SK-N-MC (cell line): ENCODE measurements at regions not wholly inside any gene's neighbourhood (a gene's known extent, or its start where the extent isn't known, plus 50 kb on each side); places are given as distances from the start of the nearest gene placed in this dataset.
"Not testable (repeated sequence)": the region's sequence is repeated elsewhere in the genome, so short reads cannot be mapped to it uniquely, and the experiment has no call there.

Experiments
- DNase-seq: peaks from one replicate; pipeline ENCODE4 v3.0.0-alpha.2; 2011; ENCODE audit warnings: low read depth, low spot score
- H3K27ac ChIP-seq: fragments of 200-600 bp; sonication (generic); 2 replicates; pipeline ENCODE4 v1.5.1; 2016; ENCODE audit warnings: mixed run types
- H3K36me3 ChIP-seq: fragments of 200-600 bp; sonication (generic); 2 replicates; pipeline ENCODE4 v1.6.1; 2017; ENCODE audit warnings: antibody characterized with exemption, low read length, mixed read lengths; ENCODE audit not compliant: insufficient read depth
- H3K4me3 ChIP-seq: fragments of 200-600 bp; sonication (generic); 2 replicates; pipeline ENCODE4 v1.5.1; 2016
- H3K9ac ChIP-seq: fragments of 200-600 bp; sonication (generic); 2 replicates; pipeline ENCODE4 v1.8.0; 2017; ENCODE audit warnings: mixed run types, mixed read lengths; ENCODE audit not compliant: insufficient read length
- H3K9me3 ChIP-seq: fragments of 200-600 bp; sonication (generic); 2 replicates; pipeline ENCODE4 v1.6.1; 2017; ENCODE audit warnings: low read depth, mild to moderate bottlenecking, antibody characterized with exemption, low read length, moderate library complexity, mixed read lengths
- EZH2 ChIP-seq: fragments of 200-600 bp; sonication (generic); IDR thresholded peaks from one replicate; pipeline ENCODE4 v1.6.1; 2017; ENCODE audit warnings: antibody characterized with exemption
- FOXP2 ChIP-seq: optimal IDR thresholded peaks from 2 replicates; pipeline ENCODE3; 2011; ENCODE audit warnings: mild to moderate bottlenecking, moderate library complexity; ENCODE audit not compliant: insufficient read depth; ENCODE audit errors: extremely low read length, control extremely low read depth
- POLR2AphosphoS5 ChIP-seq: IDR thresholded peaks from 2 replicates; pipeline ENCODE4 v1.6.1; 2012; ENCODE audit warnings: mild to moderate bottlenecking, low read depth, low read length, borderline replicate concordance

DNA sequence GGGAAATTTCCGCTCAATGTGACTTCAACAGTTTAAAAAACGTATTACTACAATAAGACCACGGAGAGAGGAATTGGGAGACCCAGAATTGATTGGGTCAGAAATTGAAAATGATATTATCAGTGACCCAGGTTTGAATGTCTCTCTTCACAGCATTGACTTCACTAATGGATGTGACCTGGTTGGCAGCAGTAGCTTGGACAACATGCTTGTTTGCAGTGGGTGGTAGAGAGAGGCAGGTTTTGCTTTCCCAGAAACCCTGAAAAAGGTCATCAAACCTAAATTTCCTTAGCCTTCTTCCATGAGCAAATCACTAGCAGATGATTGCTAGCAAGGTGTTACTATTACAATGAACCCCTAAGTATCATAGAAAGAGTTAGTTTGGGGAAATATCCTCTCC is 89.7 kb upstream of the ANTXRL start:
- no peak overlapping the region for H3K4me3 ChIP-seq
- no peaks in the 10 kb centered on the region for H3K9me3 ChIP-seq
- no peak overlapping the region for H3K27ac ChIP-seq
- H3K9ac ChIP-seq = no peak overlapping the region
- no peaks in the 10 kb centered on the region for H3K36me3 ChIP-seq
- no peak for TF ChIP-seq POLR2AphosphoS5
- no peak for TF ChIP-seq EZH2
- TF ChIP-seq FOXP2 = no peak
- no peak for DNase-seq

DNA sequence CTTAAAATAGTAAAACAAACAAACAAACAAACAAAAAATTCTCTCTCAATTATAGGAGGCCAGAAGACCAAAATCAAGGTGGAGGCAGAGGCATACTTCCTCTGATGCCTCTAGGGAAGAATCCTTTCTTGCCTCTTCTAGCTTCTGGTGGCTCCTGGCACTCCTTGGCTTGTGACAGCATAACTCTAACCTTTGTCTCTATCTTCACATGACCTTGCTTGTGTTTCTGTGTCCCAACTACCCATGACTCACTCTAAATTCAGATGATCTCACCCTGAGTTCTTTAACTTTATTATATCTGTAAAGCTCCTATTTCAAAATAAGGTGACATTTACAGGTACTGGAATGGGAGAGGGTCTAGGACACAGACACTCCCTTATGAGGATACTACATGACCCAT is 88.3 kb upstream of the ANTXRL start:
- H3K9me3 ChIP-seq = no peaks in the 10 kb centered on the region
- no peaks in the 10 kb centered on the region for H3K36me3 ChIP-seq
- no peak overlapping the region for H3K9ac ChIP-seq
- no peak overlapping the region for H3K4me3 ChIP-seq
- no peak overlapping the region for H3K27ac ChIP-seq
- TF ChIP-seq FOXP2 (no peak), POLR2AphosphoS5 (no peak), EZH2 (no peak)
- DNase-seq = no peak

DNA sequence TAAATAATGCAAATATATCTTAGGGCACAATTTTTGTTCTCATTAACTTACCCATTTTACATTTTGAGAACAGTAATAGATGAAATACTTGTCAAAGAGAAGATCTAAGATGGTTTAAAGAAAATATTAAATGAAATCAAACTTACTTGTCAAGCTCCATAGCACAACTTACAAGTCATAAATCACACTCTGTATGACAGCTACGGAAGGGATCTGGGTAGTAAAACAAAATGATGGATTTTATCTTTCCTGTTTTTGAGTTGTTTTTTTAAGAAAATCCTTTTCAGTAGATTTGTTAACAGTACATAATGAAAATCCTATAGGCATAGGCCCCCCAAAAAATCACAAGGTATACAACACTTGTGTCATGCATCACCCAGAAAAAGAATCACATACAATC is 84.4 kb upstream of the ANTXRL start:
- H3K27ac ChIP-seq = not testable (repeated sequence)

DNA sequence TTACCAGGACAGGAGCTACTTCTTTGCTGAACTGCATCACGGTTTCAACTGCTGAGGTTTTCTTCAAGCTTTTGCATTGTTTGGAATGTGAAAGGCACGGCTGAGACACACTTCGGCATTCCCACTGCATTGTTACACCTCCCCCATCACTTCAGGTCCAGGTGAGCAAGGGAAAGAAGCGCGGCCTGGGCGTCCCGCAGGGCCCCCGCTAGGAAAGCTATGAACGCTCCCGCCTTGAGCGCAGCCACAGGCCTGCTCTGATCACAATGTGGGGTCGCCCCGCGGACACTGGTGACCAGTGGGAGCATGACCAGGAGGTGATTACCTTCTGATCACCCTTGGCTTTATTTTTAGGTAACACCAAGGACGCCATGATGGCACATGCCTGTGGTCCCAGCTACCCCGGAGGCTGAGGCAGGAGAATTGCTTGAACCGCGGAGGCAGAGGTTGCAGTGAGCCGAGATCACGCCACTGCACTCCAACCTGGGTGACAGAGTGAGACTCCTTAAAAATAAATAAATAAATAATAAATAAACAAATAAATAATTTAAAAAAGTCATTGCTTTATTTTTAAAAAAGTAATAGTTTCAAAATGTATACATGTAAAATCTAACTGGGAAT is 82.2 kb upstream of the ANTXRL start:
- H3K9me3 ChIP-seq, H3K27ac ChIP-seq, H3K4me3 ChIP-seq, DNase-seq, H3K9ac ChIP-seq, H3K36me3 ChIP-seq: not testable (repeated sequence)

More for the DNA sequence above, 84.4 kb upstream of the ANTXRL start:
- H3K9me3 ChIP-seq, H3K4me3 ChIP-seq, H3K36me3 ChIP-seq, H3K9ac ChIP-seq, DNase-seq: not testable (repeated sequence)

DNA sequence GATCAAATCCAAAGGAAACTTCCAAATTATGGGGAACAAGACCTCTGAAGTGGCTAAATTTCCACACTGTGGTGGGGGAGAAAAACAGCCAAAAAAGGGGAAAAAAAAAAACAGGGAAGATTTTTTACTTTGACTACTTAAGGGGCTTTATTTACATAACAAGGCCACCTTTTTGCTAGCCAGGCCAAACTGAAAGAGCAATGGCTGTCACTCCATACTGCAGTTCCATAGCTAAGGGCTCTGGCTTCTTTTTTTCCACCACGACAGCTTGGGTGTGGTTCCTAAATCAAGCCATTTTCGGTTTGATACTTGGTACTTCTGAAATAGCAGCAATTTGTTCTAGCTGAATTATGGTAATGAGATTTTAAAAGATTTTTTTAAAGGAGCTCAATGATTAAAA is 76.4 kb upstream of the ANTXRL start:
- not testable (repeated sequence) for H3K9ac ChIP-seq, DNase-seq, H3K4me3 ChIP-seq, H3K27ac ChIP-seq, H3K36me3 ChIP-seq, H3K9me3 ChIP-seq

DNA sequence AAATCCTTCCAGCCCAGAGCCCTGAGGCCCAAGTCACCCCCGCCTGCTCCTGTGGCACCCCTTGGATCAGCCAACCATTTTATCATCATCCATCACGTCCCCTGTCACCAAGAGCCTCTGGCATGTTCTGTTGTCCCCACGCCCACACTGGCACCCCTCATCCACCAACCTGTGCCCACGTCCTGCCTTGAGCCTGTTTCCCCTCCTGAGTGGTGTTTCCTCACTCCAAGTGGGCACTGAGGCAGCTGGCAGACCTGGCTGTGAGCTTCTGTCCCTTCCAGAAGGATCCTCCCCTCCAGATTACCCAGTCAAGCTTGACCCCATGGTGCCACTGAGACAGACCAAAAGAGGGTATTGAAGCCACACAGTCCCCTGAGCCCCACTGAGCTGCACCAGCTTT is 71.4 kb upstream of the ANTXRL start:
- TF ChIP-seq EZH2 (no peak), POLR2AphosphoS5 (no peak), FOXP2 (no peak)
- Histone ChIP-seq H3K36me3 (no peaks in the 10 kb centered on the region), H3K9ac (no peak overlapping the region), H3K27ac (no peak overlapping the region), H3K4me3 (no peak overlapping the region), H3K9me3 (no peaks in the 10 kb centered on the region)
- no peak for DNase-seq

DNA sequence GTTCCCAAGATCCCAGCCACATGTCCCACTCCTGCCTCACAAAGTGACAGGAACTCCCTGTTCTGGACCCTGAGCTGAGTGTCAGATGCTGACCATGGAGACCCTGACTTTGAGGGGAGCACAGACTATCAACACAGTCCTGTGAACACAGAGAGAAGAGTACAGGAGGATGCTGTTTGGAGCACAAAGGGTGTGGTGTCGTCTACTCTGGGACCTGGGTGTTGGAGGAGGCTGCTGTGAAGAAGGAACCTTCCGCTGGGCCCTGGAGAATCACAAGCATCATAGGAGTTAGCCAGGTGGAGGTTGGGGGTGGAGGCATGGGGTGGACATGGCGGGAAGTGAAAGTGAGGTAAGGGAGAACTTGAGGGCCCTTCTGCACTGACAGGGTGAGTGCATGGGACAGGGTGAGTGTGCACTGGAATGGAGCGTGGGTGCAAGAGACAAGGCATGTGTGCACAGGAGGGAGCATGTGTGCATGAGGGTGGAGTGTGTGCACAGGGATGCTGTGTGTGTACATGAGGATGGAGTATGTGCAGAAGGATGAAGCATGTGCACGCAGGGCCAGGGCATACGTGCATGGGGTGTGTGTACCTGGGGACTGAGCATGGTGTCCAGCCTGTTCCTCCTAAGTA is 70.7 kb upstream of the ANTXRL start:
- H3K27ac ChIP-seq = no peak overlapping the region
- DNase-seq = no peak
- no peaks in the 10 kb centered on the region for H3K9me3 ChIP-seq
- H3K4me3 ChIP-seq = no peak overlapping the region
- H3K9ac ChIP-seq = no peak overlapping the region
- H3K36me3 ChIP-seq = no peaks in the 10 kb centered on the region
- TF ChIP-seq EZH2 = no peak
- no peak for TF ChIP-seq FOXP2
- TF ChIP-seq POLR2AphosphoS5 = no peak

DNA sequence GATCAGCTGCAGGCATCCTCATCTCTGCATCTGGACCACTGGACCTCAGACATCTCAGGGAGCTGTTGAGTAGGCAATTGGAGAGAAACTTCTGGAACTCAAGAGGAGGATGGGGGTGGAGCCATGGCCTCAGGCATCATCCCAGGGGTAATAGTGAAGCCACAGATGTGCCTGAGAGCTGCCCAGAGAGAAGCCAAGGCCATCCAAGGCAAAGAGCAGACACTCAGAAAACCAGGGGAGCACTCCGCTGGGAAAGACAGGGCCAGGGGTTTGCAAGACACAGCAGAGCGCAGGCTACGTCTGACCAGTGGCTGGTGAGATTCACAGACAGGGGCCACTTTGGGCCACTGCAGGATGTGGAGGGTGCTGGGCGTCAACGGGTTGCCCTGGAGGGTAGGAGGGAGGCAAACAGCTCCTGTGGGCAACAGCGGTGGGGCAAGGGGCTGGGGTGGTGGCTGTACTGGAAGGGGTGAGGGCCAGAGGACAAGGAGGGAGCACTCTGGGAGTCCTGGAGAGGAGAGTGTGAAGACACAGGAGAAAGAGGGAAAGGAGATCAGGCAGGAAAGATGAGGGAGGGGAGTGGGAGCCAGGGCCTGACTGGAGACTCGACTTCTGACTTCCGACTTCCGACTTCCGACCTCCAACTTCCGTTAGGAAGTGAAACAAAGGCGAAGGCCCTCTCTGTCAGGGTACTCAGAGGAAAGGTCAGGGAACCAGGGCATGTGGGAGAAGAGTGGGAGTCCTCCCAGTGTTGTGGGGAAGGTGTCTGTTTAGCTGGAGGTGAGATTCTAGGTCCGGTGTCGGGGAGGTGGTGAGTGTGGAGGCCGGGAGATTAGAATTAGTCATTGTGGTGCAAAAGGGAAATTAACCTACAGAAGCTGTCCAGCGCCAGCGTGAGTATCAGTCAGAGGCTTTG is 69.7 kb upstream of the ANTXRL start:
- no peak overlapping the region for H3K27ac ChIP-seq
- TF ChIP-seq FOXP2 (no peak), POLR2AphosphoS5 (no peak), EZH2 (no peak)
- H3K4me3 ChIP-seq = no peak overlapping the region
- H3K9ac ChIP-seq = no peak overlapping the region
- no peaks in the 10 kb centered on the region for H3K9me3 ChIP-seq
- H3K36me3 ChIP-seq = no peaks in the 10 kb centered on the region
- no peak for DNase-seq

DNA sequence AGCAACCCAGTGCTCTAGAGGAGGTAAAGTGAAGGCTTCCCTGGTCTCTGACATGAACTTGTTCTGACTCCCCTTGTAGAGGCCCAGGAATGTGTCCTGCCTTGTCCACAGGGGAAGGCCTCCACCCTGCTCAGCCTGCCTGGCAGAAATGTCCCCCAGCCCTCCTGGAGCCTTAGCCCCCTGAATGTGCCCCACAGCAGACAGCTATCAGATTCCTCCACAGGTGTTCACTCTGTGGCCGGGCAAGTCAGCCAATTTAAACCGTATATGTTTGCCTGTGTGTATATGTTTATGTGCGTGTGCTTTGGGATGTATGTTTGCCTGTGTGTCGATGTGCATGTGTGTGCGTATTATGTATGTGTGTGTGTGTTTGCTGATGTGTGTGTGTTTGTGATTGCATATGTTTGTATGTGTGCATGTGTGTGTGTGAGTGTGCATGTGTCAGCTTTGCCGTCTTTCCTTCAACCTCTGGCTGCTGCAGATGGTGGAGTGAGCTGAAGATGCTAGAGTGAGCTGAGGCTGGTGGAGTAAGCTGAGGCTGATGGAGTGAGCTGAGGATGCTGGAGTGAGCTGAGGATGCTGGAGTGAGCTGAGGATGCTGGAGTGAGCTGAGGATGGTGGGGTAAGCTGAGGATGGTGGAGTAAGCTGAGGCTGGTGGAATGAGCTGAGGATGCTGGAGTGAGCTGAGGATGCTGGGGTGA is 68.9 kb upstream of the ANTXRL start:
- Histone ChIP-seq H3K9ac (no peak overlapping the region), H3K4me3 (no peak overlapping the region), H3K27ac (no peak overlapping the region), H3K9me3 (no peaks in the 10 kb centered on the region), H3K36me3 (no peaks in the 10 kb centered on the region)
- TF ChIP-seq POLR2AphosphoS5 = no peak
- no peak for TF ChIP-seq FOXP2
- TF ChIP-seq EZH2 = no peak
- no peak for DNase-seq
